Kidney epithelial cell (primary cell): ENCODE measurements at regions not wholly inside any gene's neighbourhood (a gene's known extent, or its start where the extent isn't known, plus 50 kb on each side); places are given as distances from the start of the nearest gene placed in this dataset.
"Not testable (repeated sequence)": the region's sequence is repeated elsewhere in the genome, so short reads cannot be mapped to it uniquely, and the experiment has no call there.

ENCODE experiments used
- DNase-seq: peaks from one replicate; pipeline ENCODE4 v3.0.0-alpha.2; 2010; ENCODE audit warnings: low read depth
- H3K27me3 ChIP-seq: 2 replicates; pipeline ENCODE4 v1.6.0; 2011; ENCODE audit warnings: low read length; ENCODE audit not compliant: control insufficient read depth, insufficient read depth
- H3K36me3 ChIP-seq: 2 replicates; pipeline ENCODE4 v1.5.1; 2011; ENCODE audit warnings: low read length; ENCODE audit not compliant: control insufficient read depth, insufficient read depth
- H3K4me3 ChIP-seq: 2 replicates; pipeline ENCODE4 v1.5.1; 2011; ENCODE audit warnings: low read depth, mild to moderate bottlenecking, control low read depth, low read length
- TF ChIP-seq, protein P1 (sequence below): IDR thresholded peaks from 2 replicates; pipeline ENCODE4 v1.5.1; 2011; ENCODE audit warnings: mild to moderate bottlenecking, moderate library complexity, low read length, control low read depth, inconsistent platforms; ENCODE audit not compliant: insufficient read depth, poor library complexity, severe bottlenecking

DNA sequence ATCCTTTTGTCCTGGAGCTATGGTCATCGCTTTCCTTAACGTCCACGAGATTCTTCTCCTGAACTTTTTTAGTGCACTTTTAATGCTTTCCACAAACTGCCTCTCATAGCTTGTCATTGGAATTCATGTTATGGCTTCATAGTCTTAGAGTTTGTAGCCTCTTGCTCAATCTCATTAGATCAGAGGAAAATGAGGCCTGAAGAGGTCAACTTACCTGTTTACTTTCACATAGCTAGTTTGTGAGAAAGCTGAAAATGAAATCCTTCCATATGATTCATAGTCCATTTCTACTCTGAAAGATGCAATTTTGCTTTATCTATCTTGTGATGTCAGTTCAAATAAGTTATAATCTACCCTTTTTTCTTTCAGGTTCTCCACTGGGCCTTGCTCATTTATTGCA lies 1747.2 kb upstream of the RAG2 start:
- no peaks in the 10 kb centered on the region for H3K36me3 ChIP-seq
- no peak overlapping the region for H3K4me3 ChIP-seq
- TF ChIP-seq, protein P1, sequence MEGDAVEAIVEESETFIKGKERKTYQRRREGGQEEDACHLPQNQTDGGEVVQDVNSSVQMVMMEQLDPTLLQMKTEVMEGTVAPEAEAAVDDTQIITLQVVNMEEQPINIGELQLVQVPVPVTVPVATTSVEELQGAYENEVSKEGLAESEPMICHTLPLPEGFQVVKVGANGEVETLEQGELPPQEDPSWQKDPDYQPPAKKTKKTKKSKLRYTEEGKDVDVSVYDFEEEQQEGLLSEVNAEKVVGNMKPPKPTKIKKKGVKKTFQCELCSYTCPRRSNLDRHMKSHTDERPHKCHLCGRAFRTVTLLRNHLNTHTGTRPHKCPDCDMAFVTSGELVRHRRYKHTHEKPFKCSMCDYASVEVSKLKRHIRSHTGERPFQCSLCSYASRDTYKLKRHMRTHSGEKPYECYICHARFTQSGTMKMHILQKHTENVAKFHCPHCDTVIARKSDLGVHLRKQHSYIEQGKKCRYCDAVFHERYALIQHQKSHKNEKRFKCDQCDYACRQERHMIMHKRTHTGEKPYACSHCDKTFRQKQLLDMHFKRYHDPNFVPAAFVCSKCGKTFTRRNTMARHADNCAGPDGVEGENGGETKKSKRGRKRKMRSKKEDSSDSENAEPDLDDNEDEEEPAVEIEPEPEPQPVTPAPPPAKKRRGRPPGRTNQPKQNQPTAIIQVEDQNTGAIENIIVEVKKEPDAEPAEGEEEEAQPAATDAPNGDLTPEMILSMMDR, result no peak
- H3K27me3 ChIP-seq, result no peaks in the 10 kb centered on the region
- no peak for DNase-seq

DNA sequence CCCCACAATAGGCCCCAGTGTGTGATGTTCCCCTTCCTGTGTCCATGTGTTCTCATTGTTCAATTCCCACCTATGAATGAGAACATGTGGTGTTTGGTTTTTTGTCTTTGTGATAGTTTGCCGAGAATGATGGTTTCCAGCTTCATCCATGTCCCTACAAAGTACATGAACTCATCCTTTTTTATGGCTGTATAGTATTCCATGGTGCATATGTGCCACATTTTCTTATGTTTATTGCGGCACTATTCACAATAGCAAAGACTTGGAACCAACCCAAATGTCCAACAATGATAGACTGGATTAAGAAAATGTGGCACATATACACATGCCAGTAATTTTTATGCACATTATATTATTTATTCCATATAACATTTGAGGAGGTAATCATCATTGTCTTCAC lies 1743.6 kb upstream of the RAG2 start:
- not testable (repeated sequence) for H3K27me3 ChIP-seq, DNase-seq, H3K4me3 ChIP-seq, H3K36me3 ChIP-seq

DNA sequence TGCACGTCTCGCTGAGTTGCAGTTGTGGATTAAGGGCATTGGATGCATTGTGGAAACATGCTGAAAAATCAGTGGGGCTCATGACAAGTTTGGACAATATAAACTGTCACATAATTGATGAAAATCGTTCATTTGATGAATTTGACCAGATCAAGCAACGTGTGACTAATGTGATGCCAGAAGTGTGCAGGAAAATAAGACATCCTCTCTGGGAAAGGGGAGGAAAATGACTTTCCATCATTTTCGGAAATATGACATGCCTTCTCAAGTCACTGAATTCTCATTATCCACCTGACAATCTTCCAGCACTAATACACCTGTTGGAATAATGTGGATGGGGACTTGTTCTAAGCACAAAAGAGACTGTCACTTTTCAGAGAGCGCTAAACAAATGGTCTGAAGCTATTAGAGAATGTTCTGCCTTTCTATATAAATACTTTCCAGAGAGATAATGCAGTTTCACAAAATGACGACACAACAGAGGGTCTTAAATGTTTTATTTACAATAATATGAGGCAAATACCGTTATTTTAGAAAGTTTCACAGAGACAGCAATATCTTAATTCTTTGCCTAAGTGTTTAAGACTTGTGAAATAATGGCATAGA lies 1741.9 kb upstream of the RAG2 start:
- no peaks in the 10 kb centered on the region for H3K36me3 ChIP-seq
- TF ChIP-seq, protein P1, result no peak
- no peak for DNase-seq
- H3K4me3 ChIP-seq, result no peak overlapping the region
- H3K27me3 ChIP-seq, result no peaks in the 10 kb centered on the region

DNA sequence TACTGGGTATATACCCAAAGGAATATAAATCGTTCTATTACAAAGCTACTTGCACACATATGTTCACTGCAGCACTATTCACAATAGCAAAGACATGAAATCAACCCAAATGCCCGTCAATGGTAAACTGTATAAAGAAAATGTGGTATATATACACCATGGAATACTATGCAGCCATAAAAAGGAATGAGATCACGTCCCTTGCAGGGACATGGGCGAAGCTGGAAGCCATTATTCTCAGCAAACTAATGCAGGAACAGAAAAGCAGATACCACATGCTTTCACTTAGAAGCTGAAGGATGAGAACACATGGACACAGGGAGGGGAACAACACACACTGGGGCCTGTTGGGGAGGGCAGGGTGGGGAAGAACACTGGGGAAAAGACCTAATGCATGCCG lies 1740.0 kb upstream of the RAG2 start:
- H3K4me3 ChIP-seq, DNase-seq, H3K36me3 ChIP-seq, H3K27me3 ChIP-seq: not testable (repeated sequence)

DNA sequence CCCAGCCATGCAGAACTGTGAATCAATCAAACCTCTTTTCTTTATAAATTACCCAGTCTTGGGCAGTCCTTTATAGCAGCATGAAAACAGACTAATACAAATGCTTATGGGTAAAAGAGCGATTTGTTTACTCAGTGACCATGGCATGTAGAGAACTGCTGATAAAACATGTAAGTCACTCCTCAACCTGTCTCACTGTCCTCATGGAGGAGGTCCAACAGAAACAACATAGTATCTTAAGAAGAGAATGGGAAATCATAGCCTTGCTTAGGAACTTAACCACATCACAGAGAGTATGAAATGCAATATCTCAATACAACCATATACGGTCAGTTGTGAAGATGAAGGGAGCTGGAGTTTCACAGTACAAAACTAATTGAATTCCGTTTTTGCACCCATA lies 1734.0 kb upstream of the RAG2 start:
- Histone ChIP-seq H3K36me3 (no peaks in the 10 kb centered on the region), H3K27me3 (no peaks in the 10 kb centered on the region), H3K4me3 (no peak overlapping the region)
- TF ChIP-seq, protein P1, result no peak
- DNase-seq, result no peak

DNA sequence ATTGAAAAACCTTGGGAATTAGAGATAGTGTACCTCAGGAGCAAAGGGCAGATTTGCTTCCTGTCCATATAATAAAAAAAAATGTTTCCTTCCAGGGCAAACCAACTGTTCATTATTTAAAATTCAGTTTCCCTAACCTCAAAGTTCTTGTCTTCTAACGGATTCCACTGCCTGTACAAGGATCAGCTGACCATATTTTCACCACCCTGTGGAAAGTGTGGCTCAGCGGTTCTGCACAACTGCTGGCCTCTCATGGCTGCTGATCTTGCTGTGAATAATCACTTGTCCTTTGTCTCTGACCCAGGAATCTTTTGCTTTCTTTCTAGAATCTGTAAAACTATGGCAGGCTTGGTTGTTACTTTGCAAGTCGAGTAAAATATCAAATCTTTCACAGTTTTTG lies 1732.5 kb upstream of the RAG2 start:
- H3K36me3 ChIP-seq, result no peaks in the 10 kb centered on the region
- TF ChIP-seq, protein P1, result no peak
- no peak for DNase-seq
- no peak overlapping the region for H3K4me3 ChIP-seq
- no peaks in the 10 kb centered on the region for H3K27me3 ChIP-seq

DNA sequence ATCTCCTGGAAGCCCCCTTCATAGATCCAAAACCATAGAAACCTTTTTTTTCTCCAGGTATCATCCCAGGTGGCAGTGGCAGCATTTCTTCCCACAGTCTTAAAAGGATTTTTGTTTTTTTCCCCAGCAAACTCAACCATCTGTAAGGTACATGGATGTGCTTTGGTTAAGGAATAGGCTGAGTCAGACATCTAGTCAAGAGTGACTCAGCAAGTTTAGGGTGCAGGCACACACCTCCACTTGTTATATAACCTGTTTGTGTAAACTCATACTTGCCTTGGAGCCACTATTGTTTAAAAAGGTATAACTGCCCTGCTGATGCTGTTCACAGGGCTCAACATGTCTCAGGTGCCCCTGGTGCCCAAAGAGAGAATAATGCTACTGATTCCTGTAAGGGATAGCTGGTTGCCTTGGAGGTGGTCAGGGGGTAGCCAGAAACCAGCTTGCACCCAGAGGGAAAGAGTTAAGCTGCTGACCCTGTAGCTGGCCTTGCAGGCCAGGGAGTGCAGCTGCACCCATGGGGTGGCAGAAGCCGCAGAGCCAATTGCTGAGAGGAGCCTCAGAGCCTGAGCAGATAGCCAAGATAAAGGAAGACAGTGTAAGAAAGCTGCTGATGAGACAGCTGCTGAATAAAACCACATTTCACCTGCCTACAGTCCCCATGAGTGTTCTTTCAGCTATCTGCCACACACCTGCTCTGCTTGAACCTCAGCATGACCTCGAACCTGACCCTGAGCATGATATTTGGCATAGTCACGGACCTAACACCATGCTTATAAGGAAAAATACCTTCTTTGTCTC lies 1726.1 kb upstream of the RAG2 start:
- no peak overlapping the region for H3K4me3 ChIP-seq
- H3K27me3 ChIP-seq, result no peaks in the 10 kb centered on the region
- DNase-seq, result peak; percentile 18
- H3K36me3 ChIP-seq, result no peaks in the 10 kb centered on the region
- TF ChIP-seq, protein P1, result no peak
